Superior temporal gyrus (tissue), 1 donor: ENCODE measurements at regions not wholly inside any gene's neighbourhood (a gene's known extent, or its start where the extent isn't known, plus 50 kb on each side); places are given as distances from the start of the nearest gene placed in this dataset.
"Not testable (repeated sequence)": the region's sequence is repeated elsewhere in the genome, so short reads cannot be mapped to it uniquely, and the experiment has no call there.

Experiments used
- DNase-seq: peaks from one replicate; pipeline ENCODE4 v3.0.0-alpha.2; 2016; ENCODE audit errors: extremely low spot score

DNA sequence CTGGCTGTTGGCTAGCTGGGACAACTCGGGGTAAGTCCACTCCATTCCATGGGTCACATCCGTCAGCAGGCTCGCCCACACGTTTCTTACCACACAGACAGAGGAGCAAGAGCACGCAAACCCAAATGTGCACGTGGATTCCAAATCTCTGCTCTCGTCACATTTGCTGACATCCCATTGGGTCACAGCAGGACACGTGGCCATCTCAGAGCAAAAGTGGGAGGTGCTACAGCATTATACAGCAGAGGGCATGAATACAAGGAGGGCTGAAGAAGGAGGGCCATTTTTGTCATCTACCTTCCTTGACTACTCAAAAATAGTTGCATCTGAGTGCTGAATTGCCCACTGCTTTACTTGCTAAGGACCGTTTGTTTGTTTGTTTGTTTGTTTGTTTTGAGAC lies 84.7 kb downstream of the RBBP6 start:
- DNase-seq = no peak

DNA sequence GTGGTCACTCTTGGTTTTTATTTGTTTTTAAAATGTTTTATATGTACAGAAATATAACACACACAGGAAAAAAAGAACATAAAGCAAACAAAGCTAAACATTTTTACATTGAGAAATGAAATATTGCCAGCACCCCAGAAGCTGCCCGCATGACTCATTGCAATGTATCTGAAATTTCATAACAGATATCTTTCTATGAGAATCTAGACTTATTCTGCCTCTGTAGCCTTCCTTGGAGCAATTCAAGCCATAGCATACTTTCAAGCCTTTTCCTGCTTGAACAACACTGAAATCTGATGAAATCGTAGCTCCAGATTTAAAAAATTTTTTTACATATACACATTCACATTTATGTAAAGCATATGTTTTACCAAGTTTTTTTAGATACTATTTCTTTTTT lies 86.9 kb downstream of the RBBP6 start:
- DNase-seq = peak; percentile 41

DNA sequence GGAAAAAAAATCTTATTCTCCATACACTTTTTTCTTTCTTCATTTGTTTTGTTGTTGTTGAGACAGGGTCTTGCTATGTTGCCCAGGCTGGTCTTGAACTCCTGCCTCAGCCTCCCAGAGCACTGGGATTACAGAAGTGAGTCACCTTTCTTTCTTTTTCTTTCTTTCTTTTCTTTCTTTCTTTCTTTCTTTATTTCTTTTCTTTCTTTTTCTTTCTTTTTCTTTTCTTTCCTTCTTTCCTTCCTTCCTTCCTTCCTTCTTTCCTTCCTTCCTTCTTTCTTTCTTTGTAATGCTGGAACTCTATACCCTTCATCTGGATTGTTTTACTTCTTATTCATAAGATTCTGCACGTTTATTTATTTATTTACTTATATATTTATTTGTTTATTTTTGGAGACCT lies 94.5 kb upstream of the TNRC6A start:
- no peak for DNase-seq

DNA sequence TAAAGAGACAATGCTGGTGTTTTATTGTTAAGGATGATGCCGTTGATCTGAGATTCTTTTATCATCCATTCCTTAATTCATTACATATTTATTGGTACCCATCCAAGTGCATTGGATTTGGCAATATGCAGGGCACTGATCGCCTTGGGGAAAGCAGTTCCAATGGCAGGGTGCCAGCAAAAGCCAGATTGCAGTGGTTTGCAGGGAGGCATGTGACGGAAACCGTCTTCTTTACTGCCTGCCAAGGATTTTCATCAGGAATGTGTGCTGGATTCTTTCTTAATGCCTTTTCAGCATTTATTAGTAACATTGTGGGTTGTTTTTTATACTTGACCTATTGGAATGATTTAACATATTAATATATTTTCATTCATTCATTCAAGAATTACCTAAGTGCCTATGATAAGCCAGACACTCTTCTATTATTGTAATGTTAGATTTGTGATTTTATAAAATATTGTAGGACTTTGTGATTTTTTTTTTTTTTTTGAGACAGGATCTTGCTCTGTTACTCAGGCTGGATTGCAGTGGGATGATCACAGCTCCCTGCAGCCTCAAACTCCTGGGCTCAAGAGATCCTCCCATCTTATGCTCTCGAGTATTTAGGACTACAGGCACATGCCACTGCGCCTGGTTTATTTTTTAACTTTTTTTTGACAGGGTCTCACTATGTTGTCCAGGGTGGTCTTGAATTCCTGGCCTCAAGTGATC lies 93.4 kb upstream of the TNRC6A start:
- peak; percentile 68 for DNase-seq

DNA sequence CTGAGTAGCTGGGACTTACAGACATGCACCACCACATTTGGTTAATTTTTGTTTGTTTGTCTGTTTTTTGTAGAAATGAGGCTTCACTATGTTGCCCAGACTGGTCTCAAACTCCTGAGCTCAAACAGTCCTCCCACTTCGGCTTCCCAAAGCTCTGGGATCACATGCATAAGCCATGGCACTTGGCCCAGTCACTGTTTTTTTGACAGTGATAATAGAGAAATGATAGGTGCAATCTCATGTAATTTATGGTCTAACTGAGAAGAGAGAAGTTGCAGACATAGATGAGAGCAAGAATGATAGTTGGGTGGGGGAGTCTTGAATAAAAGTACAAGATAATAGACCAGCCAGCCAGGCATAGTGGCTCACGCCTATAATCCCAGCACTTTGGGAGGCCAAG lies 89.7 kb upstream of the TNRC6A start:
- no peak for DNase-seq

DNA sequence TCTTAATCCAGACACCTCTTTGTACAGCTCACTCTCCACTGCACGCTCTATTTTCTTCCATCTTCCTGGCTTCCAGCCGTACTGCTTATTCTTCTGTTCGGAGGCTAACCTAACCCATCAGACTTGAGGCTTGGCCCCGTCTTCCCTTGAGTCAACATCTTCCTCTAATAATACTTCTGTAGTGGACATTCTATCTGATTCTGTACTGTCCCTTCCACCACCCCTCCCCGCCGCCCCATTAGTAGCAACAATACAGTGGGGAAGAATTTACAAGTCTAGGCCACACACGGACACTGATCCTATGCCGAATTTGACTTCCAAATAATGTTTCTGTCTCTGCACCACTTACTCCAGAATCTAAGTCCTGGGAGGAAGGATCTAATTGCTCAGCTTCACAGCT lies 86.0 kb upstream of the TNRC6A start:
- DNase-seq = no peak

DNA sequence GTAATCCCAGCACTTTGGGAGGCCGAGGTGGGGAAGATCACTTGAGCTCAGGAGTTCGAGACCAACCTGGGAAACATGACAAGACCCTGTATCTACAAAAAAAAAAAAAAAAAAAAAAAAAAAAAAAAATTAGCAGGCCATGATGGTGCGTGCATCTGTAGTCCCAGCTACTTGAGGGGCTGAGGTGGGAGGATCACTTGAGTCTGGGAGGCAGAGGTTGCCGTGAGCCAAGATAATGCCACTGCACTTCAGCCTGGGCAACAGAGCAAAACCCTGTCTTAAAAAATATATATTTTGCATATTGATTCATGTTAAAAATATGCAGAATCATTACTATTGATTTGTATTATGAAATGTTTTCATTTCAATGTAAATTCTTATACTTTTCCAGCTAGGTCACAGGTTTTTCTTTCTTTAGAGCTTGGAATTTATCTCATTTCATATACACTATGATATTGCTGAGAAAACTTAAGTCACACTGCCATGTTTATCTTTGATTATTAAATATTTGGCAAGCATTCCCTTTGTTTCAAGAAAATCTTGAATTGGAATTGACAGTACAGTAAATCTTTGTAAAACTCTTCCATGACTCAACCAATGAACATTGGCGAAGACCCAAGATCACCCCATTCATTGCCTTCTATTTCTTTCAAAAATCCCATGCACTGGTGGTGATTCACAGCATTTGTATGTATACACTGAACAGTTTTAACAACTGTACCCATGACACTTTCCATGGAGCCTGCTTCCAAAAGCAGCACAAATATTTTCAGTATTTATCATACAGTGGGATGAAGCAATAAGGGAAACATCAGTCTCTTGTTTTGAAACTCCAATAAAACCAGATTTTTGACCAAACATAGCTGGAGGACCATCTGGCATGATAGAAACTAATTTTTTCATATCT lies 83.5 kb upstream of the TNRC6A start:
- DNase-seq = no peak

DNA sequence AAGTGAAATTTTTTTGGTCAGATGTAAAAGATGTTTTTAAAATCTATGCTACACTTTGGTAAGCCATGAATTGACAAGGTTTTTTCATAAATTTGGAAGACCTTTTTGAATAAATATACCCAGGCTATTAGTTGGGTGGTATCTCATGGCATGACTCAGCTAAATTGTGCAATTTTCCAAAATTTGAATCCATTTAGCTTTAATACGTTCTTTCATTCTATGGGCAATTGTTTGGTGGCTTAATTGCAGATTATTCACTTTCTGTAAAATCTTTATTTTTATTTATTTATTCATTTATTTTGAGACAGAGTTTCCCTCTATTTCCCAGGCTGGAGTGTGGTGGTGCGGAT lies 82.8 kb upstream of the TNRC6A start:
- no peak for DNase-seq

DNA sequence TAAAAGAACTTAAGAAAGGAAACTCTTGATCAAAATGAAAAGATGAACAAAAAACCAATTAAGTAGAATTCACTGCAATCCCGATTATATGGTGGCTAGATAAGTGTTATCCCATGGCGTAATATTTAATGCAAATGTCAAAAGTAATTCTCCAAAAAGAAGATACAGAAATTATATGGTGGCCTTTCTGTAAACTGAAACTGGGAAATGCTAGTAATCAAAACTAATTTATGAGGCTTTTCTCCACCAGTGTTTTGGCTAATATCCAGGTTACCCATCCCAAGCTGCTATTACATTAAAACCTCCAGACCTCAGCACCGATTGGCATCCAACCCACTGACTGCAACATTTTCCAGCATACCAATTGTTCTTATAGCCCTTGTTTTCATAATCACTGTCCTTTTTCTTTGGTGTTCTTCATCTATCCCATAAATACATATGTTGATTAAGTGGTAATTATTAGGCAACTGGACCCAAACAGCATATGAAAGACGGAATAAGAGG lies 77.2 kb upstream of the TNRC6A start:
- no peak for DNase-seq

DNA sequence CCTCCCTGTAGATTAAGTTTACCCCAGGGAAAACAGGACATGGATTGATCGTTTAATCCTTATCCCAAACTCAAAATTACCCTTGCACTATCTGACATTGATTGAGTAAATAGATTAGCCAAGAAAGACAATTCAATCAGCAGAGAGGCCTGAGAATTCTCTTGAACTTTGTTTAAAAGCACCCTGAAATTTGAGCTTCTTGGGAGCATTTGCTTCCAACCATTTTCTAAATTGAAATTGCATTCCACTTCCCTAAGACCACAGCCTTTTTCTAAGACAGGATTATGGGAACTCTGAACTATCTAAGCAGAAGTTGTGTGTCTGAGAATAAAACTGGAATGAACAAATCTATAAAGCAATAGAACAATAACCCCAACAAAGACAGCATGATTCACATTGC lies 76.6 kb upstream of the TNRC6A start:
- no peak for DNase-seq

DNA sequence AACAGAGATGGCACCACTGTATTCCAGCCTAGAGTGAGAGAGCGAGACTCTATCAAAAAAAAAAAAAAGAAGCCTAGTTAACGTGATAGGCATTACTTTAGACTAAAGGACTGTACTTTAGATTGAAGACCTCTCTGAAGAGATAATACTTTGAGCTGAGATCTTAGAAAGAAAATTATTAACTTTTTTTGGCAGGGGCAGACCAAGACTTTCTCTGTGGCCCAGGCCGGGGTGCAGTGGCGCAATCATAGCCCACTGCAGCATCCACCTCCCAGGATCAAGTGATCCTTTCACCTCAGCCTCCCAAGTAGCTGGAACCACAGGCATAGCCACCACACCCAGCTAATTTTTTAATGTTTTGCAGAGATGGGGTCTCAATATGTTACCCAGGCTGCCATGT lies 75.7 kb upstream of the TNRC6A start:
- DNase-seq = no peak

DNA sequence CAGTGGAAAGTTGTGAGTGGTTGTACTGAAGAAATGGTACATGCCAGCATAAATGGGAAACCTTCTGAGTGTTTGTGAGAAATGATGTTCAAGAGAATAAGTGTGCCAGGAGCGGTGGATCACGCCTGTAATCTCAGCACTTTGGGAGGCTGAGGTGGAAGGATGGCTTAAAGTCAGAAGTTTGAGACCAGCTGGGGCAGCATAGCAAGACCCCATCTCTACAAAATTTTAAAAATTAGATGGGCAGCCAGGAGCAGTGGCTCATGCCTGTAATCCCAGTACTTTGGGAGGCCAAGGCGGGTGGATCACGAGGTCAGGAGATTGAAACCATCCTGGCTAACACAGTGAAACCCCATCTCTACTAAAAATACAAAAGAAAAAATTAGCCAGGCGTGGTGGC lies 63.5 kb upstream of the TNRC6A start:
- not testable (repeated sequence) for DNase-seq

DNA sequence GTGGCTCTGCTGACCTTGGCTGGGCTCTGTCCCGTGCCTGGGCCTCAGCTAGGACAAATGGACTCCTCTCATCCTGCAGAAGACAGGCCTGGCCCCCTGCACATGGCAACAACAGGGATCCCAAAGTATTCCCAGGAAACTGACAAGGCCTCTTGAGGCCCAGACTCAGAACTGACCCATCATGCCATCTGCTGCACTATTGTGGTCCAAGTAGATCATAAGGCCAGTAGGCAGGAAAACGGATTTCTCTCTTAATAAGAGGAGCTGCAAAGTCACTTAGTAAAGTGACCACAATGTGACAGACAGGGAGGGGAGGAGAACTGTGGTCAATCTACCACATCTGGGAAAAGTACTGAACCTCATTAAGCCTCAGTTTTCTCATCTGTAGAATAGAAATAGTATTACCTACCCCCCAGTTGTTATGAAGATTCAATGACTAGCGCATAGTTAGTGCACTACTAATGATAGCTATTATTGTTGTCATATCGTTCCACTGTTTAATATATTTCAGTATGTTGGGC lies 62.1 kb upstream of the TNRC6A start:
- DNase-seq = no peak

DNA sequence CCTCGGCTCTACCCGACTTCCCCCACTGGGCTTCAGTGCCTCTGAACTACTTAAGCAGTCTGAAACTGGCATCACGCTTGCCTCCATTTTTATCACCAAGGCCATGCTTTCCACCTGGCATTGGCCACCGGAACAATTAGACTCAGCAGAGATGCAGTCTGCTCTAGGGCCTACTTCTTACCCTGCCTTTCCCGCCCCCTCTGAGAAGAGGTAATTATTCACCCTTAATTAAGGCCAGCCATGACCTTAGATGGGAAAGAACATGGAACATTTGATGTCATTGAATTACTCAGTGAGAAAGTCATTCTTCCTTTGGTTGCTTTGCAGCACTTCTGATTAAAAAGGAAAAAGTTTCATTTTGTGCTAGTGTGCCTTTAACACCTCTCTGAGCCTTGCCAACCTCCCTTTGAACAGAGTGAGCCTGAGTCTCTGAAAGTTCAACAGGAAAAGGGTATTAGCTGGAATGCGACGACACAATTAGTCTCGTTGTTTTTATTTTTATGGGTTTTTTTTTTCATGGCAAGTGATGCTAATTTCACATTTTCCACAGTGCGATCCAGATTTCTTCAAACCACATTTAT lies 60.9 kb upstream of the TNRC6A start:
- DNase-seq = no peak

DNA sequence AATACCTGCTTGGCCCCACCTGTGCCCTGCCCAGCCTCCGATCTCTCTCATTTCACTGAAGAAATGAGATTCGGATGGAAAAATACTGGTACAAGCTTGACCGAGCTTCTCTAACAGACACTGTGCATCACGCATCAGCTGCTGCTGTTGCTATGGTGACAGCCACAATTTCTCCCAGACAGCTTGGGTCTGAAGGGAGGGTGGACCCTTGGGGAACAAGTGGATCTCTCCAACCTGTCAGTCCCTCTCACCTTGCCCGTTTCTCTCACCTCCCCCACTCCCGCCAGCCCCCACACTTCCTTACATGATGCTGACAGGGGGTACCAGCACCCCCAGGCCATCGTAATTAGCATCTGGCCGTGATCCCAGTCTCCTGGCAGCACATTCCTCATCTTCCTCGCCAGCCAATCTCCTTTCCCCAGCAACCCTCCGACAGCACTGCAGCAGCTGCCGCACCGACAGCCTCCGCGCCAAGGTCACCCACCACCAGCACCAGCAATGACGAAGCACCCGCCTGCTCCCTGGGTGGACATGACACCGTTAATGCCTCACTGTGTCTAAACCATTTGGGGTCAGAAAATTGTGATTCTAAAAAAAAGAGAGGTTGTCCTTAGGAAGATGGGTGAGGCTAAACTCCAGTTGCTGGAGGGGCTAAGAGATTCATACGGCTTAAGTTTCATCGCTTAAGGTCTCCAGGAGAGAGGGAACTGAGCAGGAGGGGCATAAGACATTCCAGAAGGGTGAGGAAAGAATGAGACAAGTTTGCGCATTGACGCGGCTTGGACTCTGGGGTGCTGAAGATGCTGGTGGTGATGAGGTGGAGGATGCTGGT lies 58.6 kb upstream of the TNRC6A start:
- peak; percentile 91 for DNase-seq

DNA sequence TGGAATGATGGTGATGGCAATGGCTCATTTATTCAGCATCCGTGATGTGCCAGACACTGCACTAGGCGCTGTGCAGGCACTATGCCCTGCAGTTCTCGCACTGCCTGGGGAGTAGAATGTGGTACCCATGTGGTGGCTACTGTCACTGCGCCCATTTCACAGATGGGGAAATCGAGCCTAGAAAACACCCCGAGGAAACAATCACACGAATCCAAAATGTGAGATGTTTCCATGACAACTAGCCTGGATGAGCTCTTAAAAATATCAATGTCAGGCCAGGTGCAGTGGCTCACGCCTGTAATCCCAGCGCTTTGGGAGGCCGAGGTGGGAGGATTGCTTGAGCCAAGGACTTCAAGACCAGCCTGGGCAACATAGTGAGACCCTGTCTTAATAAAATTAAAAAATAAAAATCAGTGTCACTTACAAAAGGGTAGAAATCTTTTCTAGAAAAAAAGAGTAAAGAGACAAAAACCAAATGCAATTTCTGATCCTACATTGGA lies 57.9 kb upstream of the TNRC6A start:
- DNase-seq = no peak

DNA sequence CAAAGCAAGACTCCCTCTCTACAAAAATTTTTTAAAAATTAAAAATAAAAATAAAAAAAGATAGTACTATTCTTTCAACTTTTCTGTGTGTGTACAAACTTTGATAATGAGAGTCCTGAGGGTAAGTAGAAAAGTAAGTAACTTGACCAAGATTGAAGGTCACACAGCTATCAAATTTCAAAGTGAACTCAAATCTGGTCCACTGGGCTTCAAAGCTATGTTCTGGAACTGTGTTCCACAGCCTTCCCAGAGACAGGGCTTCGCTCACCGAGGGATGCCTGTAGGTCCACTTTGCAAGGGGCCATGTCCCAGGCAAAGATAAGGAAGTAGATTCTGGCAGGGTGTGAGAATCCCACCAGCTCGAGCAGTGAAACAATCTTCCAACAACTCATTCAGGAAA lies 56.3 kb upstream of the TNRC6A start:
- no peak for DNase-seq

DNA sequence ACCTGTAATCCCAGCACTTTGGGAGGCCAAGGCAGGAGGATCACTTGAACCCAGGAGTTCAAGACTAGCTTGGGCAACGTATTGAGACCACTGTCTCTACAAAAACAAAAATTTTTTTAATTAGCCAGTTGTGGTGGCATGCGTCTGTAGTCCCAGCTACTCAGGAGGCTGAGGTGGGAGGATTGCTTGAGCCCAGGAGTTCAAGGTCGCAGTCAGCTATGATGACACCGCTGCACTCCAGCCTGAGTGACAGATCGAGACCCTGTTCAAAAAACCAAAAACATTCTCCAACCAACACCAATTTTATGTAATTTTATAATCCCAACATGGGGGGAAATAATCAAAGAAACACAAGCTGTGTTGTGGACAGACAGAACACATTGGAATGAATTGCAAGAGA lies 54.6 kb upstream of the TNRC6A start:
- DNase-seq = no peak

DNA sequence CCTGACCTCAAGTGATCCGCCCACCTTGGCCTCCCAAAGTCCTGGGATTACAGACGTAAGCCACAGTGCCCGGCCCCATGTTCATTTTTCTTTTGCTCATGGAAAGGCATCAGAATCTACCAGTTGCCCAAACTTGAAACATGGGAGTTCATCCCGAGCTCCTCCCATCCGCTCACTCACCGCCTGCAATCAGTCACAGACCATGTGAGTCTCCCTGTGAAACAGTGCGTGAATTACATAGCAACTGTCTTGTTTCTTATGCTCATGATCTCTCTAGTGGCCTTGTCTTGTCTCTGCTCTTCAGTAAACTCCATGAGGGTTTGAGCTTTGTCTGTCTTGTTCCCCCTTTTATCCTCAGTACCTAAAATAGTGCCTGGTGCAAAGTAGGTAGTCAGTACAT lies 52.1 kb upstream of the TNRC6A start:
- no peak for DNase-seq
